GM19452 (cell line): ENCODE measurements at regions not wholly inside any gene's neighbourhood (a gene's known extent, or its start where the extent isn't known, plus 50 kb on each side); places are given as distances from the start of the nearest gene placed in this dataset.
"Not testable (repeated sequence)": the region's sequence is repeated elsewhere in the genome, so short reads cannot be mapped to it uniquely, and the experiment has no call there.

ENCODE experiments used
- ATAC-seq: cut with Tn5 transposase; IDR thresholded peaks from one replicate; pipeline ENCODE4 v1.9.1; 2021; ENCODE audit not compliant: unreplicated experiment

GRCh38 chr11:81340225-81340624 is 1393.4 kb downstream of the FAM181B start:
- no peak for ATAC-seq

- no peak for ATAC-seq
Observed at GRCh38 chr11:81339521-81339920, 1394.1 kb downstream of the FAM181B start.

- no peak for ATAC-seq
Observed at GRCh38 chr11:81337756-81338155, 1395.9 kb downstream of the FAM181B start.

- ATAC-seq = no peak
Observed at GRCh38 chr11:81332276-81332675, 1401.4 kb downstream of the FAM181B start.

- no peak for ATAC-seq
Observed at GRCh38 chr11:81331611-81332235, 1401.9 kb downstream of the FAM181B start.

GRCh38 chr11:81331088-81331487 is 1402.6 kb downstream of the FAM181B start:
- no peak for ATAC-seq

- no peak for ATAC-seq
Observed at GRCh38 chr11:81303038-81303664, 1430.5 kb downstream of the FAM181B start.

- ATAC-seq = no peak
Observed at GRCh38 chr11:81301166-81301830, 1432.4 kb downstream of the FAM181B start.

- ATAC-seq = no peak
Observed at GRCh38 chr11:81286959-81287358, 1446.7 kb downstream of the FAM181B start.

- ATAC-seq = no peak
Observed at GRCh38 chr11:81286550-81286949, 1447.1 kb downstream of the FAM181B start.

GRCh38 chr11:81280228-81280627 is 1453.4 kb downstream of the FAM181B start:
- not testable (repeated sequence) for ATAC-seq

- no peak for ATAC-seq
Observed at GRCh38 chr11:81278991-81279390, 1454.7 kb downstream of the FAM181B start.

GRCh38 chr11:81270686-81271085 is 1463.0 kb downstream of the FAM181B start:
- ATAC-seq = no peak

GRCh38 chr11:81267246-81267645 is 1466.4 kb downstream of the FAM181B start:
- ATAC-seq = no peak

GRCh38 chr11:81259471-81259870 is 1474.2 kb downstream of the FAM181B start:
- ATAC-seq = no peak

GRCh38 chr11:81255895-81256294 is 1477.8 kb downstream of the FAM181B start:
- no peak for ATAC-seq

- no peak for ATAC-seq
Observed at GRCh38 chr11:81253244-81253643, 1480.4 kb downstream of the FAM181B start.

GRCh38 chr11:81246941-81247340 is 1486.7 kb downstream of the FAM181B start:
- ATAC-seq = no peak

GRCh38 chr11:81245791-81246190 is 1487.9 kb downstream of the FAM181B start:
- no peak for ATAC-seq

GRCh38 chr11:81241672-81242275 is 1491.9 kb downstream of the FAM181B start:
- ATAC-seq = no peak

GRCh38 chr11:81237139-81237538 is 1496.5 kb downstream of the FAM181B start:
- no peak for ATAC-seq

GRCh38 chr11:81227409-81227808 is 1506.3 kb downstream of the FAM181B start:
- ATAC-seq = not testable (repeated sequence)
